ENCODE measurements at regions not wholly inside any gene's neighbourhood (a gene's known extent, or its start where the extent isn't known, plus 50 kb on each side); places are given as distances from the start of the nearest gene placed in this dataset.

- TF ChIP-seq CTCF (conservative IDR thresholded peaks at IDR 0.05 in 1 of 2, IDR thresholded peaks at IDR 0.05 in 1 of 2; ENCODE audit: low read depth in 1 of 2, low read length in 2 of 2), result no peak
- no peak for TF ChIP-seq EZH2 (IDR thresholded peaks at IDR 0.05; ENCODE audit: low read length, missing control alignments)
Measured at GRCh38 chr16:6517020-6517720, 815.5 kb upstream of the RBFOX1 start.

Measured in fibroblast of lung (primary cell).